GM19467 (cell line): ENCODE measurements at regions not wholly inside any gene's neighbourhood (a gene's known extent, or its start where the extent isn't known, plus 50 kb on each side); places are given as distances from the start of the nearest gene placed in this dataset.

Source experiments
- ATAC-seq: cut with Tn5 transposase; IDR thresholded peaks from one replicate; pipeline ENCODE4 v1.9.1; 2021; ENCODE audit warnings: mild to moderate bottlenecking, moderate library complexity; ENCODE audit not compliant: unreplicated experiment

DNA sequence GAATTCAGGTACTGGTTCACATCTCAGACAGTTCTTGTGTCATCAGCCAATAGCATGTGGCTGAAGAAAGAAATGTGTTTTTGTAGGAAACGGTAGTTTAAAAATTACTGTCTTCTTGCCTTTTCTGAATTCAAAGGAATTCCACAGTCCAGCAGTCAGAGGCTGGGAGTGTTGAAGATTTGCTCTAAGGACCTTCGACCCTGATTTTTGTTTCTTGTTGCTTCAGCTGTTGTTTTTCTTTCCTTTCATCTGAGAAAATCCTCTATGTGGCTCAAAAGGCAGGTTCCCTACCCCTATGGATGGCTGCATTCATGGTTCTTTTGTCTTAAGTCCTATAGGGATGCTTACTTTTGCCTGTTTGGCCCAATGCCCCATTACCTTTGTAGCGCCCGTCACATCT lies 304.9 kb downstream of the TMEM167A start:
- ATAC-seq = no peak

DNA sequence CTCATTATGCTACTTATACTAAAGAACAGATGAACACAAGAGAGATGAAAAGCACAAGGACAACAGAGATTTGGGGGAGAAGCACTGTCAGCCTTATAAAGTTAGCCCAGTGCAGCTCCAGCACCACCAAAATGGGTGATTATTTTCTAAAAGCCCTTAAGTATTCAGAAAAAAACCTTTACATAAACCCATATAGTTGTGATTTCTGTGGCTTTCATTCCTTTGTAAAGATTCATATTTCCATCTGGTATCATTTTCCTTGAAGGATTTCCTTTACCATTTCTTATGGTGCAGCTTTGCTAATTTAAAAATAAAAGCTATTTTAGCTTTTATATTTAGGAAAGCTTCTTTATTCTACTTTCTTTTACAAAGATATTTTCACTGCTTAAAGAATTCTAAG lies 311.0 kb downstream of the TMEM167A start:
- ATAC-seq = no peak

DNA sequence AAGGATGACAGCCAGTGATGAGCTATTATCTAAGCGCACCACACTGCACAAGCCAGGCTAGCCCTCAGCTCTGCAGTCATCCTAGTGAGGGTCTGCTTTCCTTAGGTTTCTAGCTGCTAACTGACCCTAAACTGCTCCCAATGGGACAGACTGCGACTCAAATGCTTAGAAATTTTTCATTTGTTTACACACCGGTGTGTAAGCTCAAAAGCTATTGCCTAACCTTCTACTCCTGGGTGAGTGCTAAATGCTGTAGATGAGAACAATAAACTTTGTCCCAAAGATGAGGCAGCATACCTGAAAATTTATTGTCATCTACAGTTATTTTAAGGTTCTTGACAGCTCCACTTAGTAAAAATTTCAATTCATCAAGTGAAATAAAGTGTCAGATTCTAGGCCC lies 311.4 kb downstream of the TMEM167A start:
- no peak for ATAC-seq

DNA sequence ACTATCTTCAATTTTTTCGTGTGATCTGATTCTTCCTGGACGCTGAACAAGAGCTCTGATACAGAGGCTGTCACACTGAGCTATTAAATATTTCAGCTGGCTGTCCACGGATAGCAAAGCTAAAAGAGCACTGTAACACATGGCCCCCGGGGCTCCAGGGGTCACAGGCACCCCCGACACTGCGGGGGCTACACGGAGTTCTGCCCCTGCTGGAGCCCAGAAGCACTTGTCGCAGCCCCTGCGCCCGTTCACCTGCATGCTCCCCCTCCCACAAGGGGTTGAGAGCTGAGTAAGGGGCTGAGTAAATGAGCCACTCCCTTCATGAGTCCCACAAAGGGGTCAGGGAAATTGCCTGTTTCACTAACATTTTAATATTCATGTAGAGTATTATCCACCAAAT lies 316.3 kb downstream of the TMEM167A start:
- ATAC-seq = no peak

GRCh38 chr5:82758881-82759280 lies 318.3 kb downstream of the TMEM167A start:
- no peak for ATAC-seq

DNA sequence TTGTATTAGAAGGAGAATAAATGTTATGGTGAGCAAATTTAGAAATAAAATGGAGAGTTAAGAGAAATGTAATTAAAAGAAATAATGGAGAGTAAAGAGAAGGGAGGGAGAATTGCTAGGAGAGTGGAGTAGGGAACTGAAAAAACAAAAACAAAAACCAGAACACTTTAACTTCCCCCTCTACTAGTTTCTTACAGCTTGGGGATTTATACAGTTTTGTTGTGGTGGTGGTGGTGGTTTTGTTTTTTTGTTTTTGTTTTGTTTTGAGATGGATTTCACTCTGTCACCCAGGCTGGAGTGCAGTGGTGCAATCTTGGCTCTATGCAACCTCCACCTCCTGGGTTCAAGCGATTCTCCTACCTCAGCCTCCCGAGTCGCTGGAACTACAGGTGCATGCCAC lies 322.4 kb downstream of the TMEM167A start:
- ATAC-seq = peak; percentile 82

DNA sequence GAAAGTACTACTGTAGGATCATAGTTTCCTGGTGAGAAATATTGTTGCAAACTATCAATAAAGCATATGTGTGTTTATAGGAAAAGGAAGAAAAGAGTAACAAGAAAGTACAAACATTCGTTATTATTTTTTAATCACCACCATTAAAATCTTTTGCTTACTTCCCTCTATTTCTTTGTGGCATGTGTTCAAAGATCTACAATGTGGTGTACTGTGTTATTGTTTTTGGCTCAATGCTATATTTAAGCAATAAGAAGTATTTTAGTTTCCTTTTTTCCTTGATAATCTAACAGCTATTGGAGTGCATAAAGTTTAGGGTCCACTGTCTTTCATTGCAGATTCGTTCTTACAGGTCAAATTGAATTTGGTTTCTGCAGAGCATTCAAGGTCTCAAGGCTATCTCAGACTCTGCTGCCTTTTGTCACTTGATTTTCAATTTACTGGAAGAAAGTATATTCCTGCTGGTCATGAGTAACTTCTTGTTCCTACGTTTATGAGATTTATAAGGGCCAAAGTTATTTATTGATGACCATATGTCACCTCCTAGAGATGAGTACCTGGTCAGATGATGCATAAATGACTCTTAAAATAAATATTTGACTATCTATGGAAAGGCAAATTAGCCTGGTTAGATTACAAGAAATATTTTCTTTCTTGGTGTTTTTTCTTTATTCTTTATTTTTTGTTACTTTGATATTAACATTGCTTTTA lies 323.0 kb downstream of the TMEM167A start:
- no peak for ATAC-seq

DNA sequence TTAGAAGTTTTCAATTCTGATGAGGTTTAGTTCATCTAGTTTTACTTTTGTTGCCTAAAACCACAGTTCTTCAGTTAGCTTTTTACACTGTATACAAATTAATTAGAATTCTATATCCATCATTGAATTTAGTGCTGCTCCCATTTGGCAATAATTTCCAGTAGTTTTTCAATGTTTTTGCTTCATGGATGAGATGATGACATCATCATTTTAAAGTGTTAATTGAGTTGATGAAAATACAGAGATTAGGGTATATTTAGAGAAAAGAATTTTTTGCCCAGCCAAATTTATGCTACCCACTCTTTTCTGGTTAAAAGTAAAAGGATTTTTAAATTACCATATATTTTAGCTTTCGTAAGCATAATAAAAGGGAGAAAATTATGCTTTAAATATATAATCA lies 323.8 kb downstream of the TMEM167A start:
- ATAC-seq = no peak

- no peak for ATAC-seq
Measured at GRCh38 chr5:82749461-82749820, 327.8 kb downstream of the TMEM167A start.

- ATAC-seq = no peak
Measured at GRCh38 chr5:82748688-82749460, 328.3 kb downstream of the TMEM167A start.

DNA sequence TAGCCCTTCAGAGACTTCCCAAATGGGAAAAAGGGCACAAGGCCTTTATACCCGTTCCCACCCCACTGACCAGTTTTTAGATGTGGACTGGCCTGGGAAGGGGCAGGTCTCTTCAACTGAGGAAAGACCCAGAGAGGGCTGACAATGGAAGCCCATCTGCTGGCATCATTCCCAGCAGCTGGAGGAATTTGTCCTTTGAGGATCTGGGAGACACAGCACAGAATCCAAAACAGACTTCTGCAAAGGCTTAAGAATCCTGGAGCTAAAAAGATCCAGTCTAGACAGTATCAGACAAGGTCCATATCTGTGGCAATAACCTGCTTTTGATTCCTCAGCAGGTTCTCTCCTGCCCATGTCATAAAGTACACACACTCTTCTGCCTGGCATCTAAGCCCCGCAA lies 329.2 kb downstream of the TMEM167A start:
- ATAC-seq = no peak

DNA sequence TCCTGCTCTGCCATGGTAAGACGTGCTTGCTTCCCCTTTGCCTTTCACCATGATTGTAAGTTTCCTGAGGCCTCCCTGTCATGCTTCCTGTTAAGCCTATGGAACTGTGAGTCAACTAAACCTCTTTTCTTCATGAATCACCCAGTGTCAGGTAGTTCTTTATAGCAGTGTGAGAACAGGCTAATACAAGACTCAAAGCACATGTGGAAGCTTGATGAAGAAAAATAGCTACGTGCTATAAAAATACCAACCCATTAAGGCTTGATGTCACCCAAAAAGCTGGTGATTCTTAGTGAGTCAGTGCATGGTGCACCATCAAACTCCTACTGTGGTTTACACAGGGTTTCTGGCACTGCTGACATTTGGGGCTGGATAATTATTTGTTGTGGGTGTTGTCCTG lies 332.2 kb downstream of the TMEM167A start:
- ATAC-seq = no peak

- no peak for ATAC-seq
Measured at GRCh38 chr5:82738681-82739269, 338.4 kb downstream of the TMEM167A start.

DNA sequence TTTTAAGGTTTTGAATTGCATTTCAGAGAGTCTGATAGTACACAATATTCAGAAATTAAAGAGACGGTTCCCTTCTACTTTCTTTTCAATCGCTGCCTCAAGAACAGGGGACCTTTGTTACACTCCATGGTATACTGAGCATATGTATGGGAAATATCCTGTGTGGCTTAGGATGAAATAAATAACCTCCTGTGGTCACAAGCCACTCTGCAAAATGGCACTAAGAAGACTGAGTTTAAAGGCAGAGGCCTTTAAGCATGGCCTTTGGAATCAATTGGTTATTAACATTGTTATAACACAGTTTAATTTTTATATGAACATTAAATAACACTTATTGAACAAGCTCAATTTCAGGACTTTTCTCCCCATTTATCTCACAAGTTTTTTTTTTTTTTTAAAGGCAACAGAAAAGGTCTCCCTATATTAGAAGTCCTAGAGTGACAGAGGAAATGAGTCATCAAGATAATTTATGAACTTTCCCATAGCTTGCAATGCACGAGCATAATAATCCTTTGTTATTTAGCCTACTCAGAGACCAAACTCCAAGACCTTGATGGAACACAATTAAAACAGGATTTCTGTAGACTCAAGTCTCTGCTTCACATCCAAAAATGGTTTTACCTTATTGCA lies 341.9 kb downstream of the TMEM167A start:
- no peak for ATAC-seq

GRCh38 chr5:82734347-82734746 lies 342.8 kb downstream of the TMEM167A start:
- ATAC-seq = no peak

GRCh38 chr5:82730913-82731312 lies 346.3 kb downstream of the TMEM167A start:
- ATAC-seq = no peak

- no peak for ATAC-seq
Measured at GRCh38 chr5:82728926-82729702, 348.1 kb downstream of the TMEM167A start.

GRCh38 chr5:82723168-82723567 lies 354.0 kb downstream of the TMEM167A start:
- ATAC-seq = no peak

GRCh38 chr5:82721087-82721410 lies 356.1 kb downstream of the TMEM167A start:
- no peak for ATAC-seq

DNA sequence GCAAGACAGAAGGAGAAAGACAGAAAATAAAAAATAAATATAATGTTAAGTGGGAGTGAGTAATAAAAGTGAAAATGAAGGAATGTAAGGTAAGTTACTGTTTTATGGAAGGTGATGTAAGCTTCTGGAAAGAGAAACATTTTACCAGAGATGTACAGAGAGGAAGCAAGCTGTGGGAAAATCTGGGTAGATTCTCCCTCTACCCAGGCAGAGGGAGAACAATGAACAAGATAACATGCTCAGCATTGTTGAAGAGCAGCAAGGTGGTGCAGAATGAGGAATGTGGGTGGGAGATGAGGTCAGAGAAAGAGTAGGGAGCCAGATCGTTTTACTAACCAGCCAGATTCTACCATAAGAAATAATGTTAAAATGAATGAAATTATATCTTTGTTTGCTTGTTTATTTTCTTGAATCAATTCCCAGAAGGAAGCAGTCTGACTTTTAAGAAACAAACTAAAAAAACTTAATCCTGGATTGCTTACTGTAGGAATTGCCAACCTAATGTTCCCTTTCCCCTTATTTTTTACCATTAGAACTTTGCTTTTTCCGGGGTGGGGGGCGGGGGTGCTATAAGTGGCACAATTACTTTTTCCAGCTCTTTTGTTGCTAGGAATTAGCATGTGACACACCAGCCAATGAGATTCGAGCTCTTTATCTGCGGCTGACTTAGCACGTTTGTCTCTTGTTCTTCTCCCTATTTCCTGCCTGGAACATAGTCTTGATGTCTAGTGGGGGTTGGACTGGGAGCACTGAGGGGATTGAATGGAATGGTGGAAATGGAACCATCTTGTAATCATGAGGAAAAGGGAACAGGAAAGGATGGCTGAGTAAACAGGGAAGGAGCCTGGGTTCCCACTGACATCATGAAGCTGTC lies 356.7 kb downstream of the TMEM167A start:
- ATAC-seq = no peak
